Thyroid gland (tissue), 4 donors: ENCODE measurements at regions not wholly inside any gene's neighbourhood (a gene's known extent, or its start where the extent isn't known, plus 50 kb on each side); places are given as distances from the start of the nearest gene placed in this dataset.

Experiments
- DNase-seq, 2 donors: peaks; one replicate each; pipeline ENCODE4 v3.0.0-alpha.2; 2019
- H3K27ac ChIP-seq, 3 donors: fragments of 200-600 bp; sonication (generic); 1 replicate in 2 of 3; 2 replicates in 1 of 3; pipeline ENCODE4 v1.5.1; 2016 to 2019; ENCODE audit warnings: mild to moderate bottlenecking in 1 of 3, moderate library complexity in 1 of 3
- H3K27me3 ChIP-seq: fragments of 200-600 bp; sonication (generic); one replicate; pipeline ENCODE4 v1.5.1; 2019
- H3K36me3 ChIP-seq, 2 donors: fragments of 200-600 bp; sonication (generic); one replicate each; pipeline ENCODE4 v1.5.1; 2016 to 2019
- H3K4me1 ChIP-seq, 2 donors: fragments of 200-600 bp; sonication (generic); one replicate each; pipeline ENCODE4 v1.5.1; 2017 to 2019
- H3K4me3 ChIP-seq, 3 donors: fragments of 200-600 bp; sonication (generic); replicated peaks in 1 of 3; 1 replicate in 2 of 3; 2 replicates in 1 of 3; pipeline ENCODE4 v1.5.1; 2016; ENCODE audit warnings: mild to moderate bottlenecking in 1 of 3
- H3K9me3 ChIP-seq: fragments of 200-600 bp; sonication (generic); one replicate; pipeline ENCODE4 v1.5.1; 2017
- CTCF ChIP-seq, 6 experiments: fragments of 200-600 bp in 3 of 6; fragments of 450-650 bp in 3 of 6; sonication (generic) in 3 of 6; IDR thresholded peaks; one replicate each; pipeline ENCODE4 v1.5.1; 2016 to 2019; ENCODE audit warnings: antibody characterized with exemption in 6 of 6, mild to moderate bottlenecking in 2 of 6, inconsistent platforms in 1 of 6, moderate library complexity in 1 of 6
- POLR2A ChIP-seq, 2 donors: fragments of 450-650 bp; IDR thresholded peaks; one replicate each; pipeline ENCODE4 v1.6.1; 2017; ENCODE audit warnings: antibody characterized with exemption in 2 of 2, mild to moderate bottlenecking in 2 of 2, moderate library complexity in 1 of 2
- WGBS, 2 donors: methylation state at CpG; one replicate each; pipeline ENCODE4 v1.1.5; 2017; 5-methylcytosine and 5-hydroxymethylcytosine counted together
- intact Hi-C: fragments of 100-400 bp; cut with DNase I; formaldehyde crosslinking; loops from one replicate; pipeline ENCODE4 v1.15.1; 2023

- TF ChIP-seq CTCF (IDR thresholded peaks at IDR 0.05) (no peak), POLR2A (IDR thresholded peaks at IDR 0.05) (no peak)
- Histone ChIP-seq H3K4me3 (no peak overlapping the region), H3K36me3 (no peaks in the 10 kb centered on the region), H3K9me3 (no peaks in the 10 kb centered on the region), H3K27ac (no peak overlapping the region), H3K4me1 (peaks cover 0 to 4% of the 10 kb centered on the region in 2 donors), H3K27me3 (no peaks in the 10 kb centered on the region)
- intact Hi-C loops = no loop called here
- 73 to 75% methylated on average over 1 of the region's 1 CpG for WGBS, 2 donors
- no peak for DNase-seq
These were observed 105.4 kb upstream of the FHIT start for GRCh38 chr3:61356685-61357084.

GRCh38 chr3:61357902-61358301 is 106.7 kb upstream of the FHIT start:
- Histone ChIP-seq H3K27me3 (no peaks in the 10 kb centered on the region), H3K36me3 (no peaks in the 10 kb centered on the region), H3K27ac (no peak overlapping the region), H3K4me3 (no peak overlapping the region), H3K9me3 (no peaks in the 10 kb centered on the region), H3K4me1 (peaks cover 0 to 4% of the 10 kb centered on the region in 2 donors)
- intact Hi-C loops = no loop called here
- no peak for DNase-seq
- WGBS, 2 donors = 82 to 84% methylated on average over 1 of the region's 1 CpG
- no peak for TF ChIP-seq POLR2A (IDR thresholded peaks at IDR 0.05)
- no peak for TF ChIP-seq CTCF (IDR thresholded peaks at IDR 0.05)

GRCh38 chr3:61358364-61358763 is 107.1 kb upstream of the FHIT start:
- TF ChIP-seq CTCF (IDR thresholded peaks at IDR 0.05) (no peak), POLR2A (IDR thresholded peaks at IDR 0.05) (no peak)
- Histone ChIP-seq H3K36me3 (no peaks in the 10 kb centered on the region), H3K4me3 (no peak overlapping the region), H3K4me1 (peaks cover 0 to 4% of the 10 kb centered on the region in 2 donors), H3K27ac (no peak overlapping the region), H3K9me3 (no peaks in the 10 kb centered on the region), H3K27me3 (no peaks in the 10 kb centered on the region)
- intact Hi-C loops = no loop called here
- WGBS, 2 donors = 0 to 3% methylated on average over 2 of the region's 2 CpGs
- DNase-seq = peak; percentile 91 to 94

GRCh38 chr3:61360297-61360965 is 109.2 kb upstream of the FHIT start:
- TF ChIP-seq CTCF (IDR thresholded peaks at IDR 0.05) (no peak), POLR2A (IDR thresholded peaks at IDR 0.05) (no peak)
- DNase-seq = no peak
- 74 to 79% methylated on average over 3 of the region's 3 CpGs for WGBS, 2 donors
- Histone ChIP-seq H3K4me1 (peaks cover 0 to 4% of the 10 kb centered on the region in 2 donors), H3K9me3 (no peaks in the 10 kb centered on the region), H3K36me3 (no peaks in the 10 kb centered on the region), H3K27ac (no peak overlapping the region), H3K27me3 (no peaks in the 10 kb centered on the region), H3K4me3 (no peak overlapping the region)
- intact Hi-C loops = no loop called here

- no peak overlapping the region for H3K27ac ChIP-seq
- no peaks in the 10 kb centered on the region for H3K36me3 ChIP-seq
- H3K4me1 ChIP-seq = no peaks in the 10 kb centered on the region
- 87% methylated on average over 2 of the region's 2 CpGs for WGBS, 2 donors
- intact Hi-C loops = no loop called here
- no peak for TF ChIP-seq CTCF (IDR thresholded peaks at IDR 0.05)
- TF ChIP-seq POLR2A (IDR thresholded peaks at IDR 0.05) = no peak
- H3K27me3 ChIP-seq = no peaks in the 10 kb centered on the region
- no peak overlapping the region for H3K4me3 ChIP-seq
- no peak for DNase-seq
- no peaks in the 10 kb centered on the region for H3K9me3 ChIP-seq
These were observed 118.4 kb upstream of the FHIT start for GRCh38 chr3:61369678-61370077.
